GM12878 (cell line): ENCODE measurements at regions not wholly inside any gene's neighbourhood (a gene's known extent, or its start where the extent isn't known, plus 50 kb on each side); places are given as distances from the start of the nearest gene placed in this dataset.

Experiments
- ATAC-seq: fragments of 200-7000 bp; cut with Tn5 transposase; 3 replicates; pipeline ENCODE4 v1.9.1; 2020; ENCODE audit warnings: mild to moderate bottlenecking, moderate library complexity
- BruUV-seq: library from RNA; stranded (reverse); fragments of 400-500 nt; replicated peaks from 2 replicates; lab custom pipeline; 2021; lab: Mats Ljungman, UMichigan
- CTCF ChIA-PET: fragments of 300-600 bp; sonication (Branson Sonifier 250); formaldehyde crosslinking; extraction: SDS; loops from one replicate; lab custom pipeline; 2021; ENCODE audit warnings: inconsistent platforms; lab: Yijun Ruan, JAX
- POLR2A ChIA-PET: fragments of 350-600 bp; formaldehyde crosslinking; extraction: SDS; loops from one replicate; lab custom pipeline; 2021; ENCODE audit warnings: inconsistent platforms; lab: Charles Lee
- RAD21 ChIA-PET: fragments of 300-600 bp; sonication (Branson Sonifier 250); formaldehyde crosslinking; loops from one replicate; lab custom pipeline; 2023; ENCODE audit warnings: antibody characterized with exemption; ENCODE audit not compliant: unreplicated experiment; lab: Charles Lee
- SMC1A ChIA-PET: fragments of 300-600 bp; sonication (Branson Sonifier 250); formaldehyde crosslinking; loops from one replicate; lab custom pipeline; 2023; ENCODE audit not compliant: unreplicated experiment, uncharacterized antibody; lab: Charles Lee
- DNase-seq: peaks from one replicate; pipeline ENCODE4 v3.0.0-alpha.2; 2011; ENCODE audit warnings: low read depth, low spot score
- FAIRE-seq: peaks from 3 replicates; lab custom pipeline; 2011; peaks lifted over from hg19 to GRCh38; lab: Jason Lieb, UNC
- H2AFZ ChIP-seq: 2 replicates; pipeline ENCODE4 v1.6.0; 2011; ENCODE audit warnings: low read depth, low read length, control low read depth; ENCODE audit not compliant: control insufficient read depth
- H3K27ac ChIP-seq: 2 replicates; pipeline ENCODE4 v1.5.1; 2011; ENCODE audit warnings: control low read depth; ENCODE audit not compliant: control insufficient read depth, insufficient read depth
- H3K27me3 ChIP-seq, 2 experiments: replicated peaks in 1 of 2; 2 replicates each; pipeline versions ENCODE4 v1.6.0 to v1.6.1; 2011; ENCODE audit warnings: low read length in 1 of 2; ENCODE audit not compliant: control insufficient read depth in 2 of 2, insufficient read depth in 2 of 2
- H3K36me3 ChIP-seq, 2 experiments: 2 replicates each; pipeline ENCODE4 v1.5.1; 2011; ENCODE audit warnings: low read length in 1 of 2; ENCODE audit not compliant: control insufficient read depth in 2 of 2, insufficient read depth in 2 of 2
- H3K4me1 ChIP-seq: 2 replicates; pipeline ENCODE4 v1.6.1; 2011; ENCODE audit warnings: mild to moderate bottlenecking, low read length, moderate library complexity, mixed read lengths; ENCODE audit not compliant: control insufficient read depth, insufficient read depth
- H3K4me2 ChIP-seq: 2 replicates; pipeline ENCODE4 v1.6.0; 2011; ENCODE audit warnings: control low read depth; ENCODE audit not compliant: control insufficient read depth, insufficient read depth
- H3K4me3 ChIP-seq: fragments of 200-600 bp; sonication (generic); 2 replicates; pipeline ENCODE4 v1.5.1; 2016
- H3K79me2 ChIP-seq: 2 replicates; pipeline ENCODE4 v1.6.0; 2011; ENCODE audit warnings: low read length; ENCODE audit not compliant: control insufficient read depth, insufficient read depth
- H3K9ac ChIP-seq: 2 replicates; pipeline ENCODE4 v1.8.0; 2011; ENCODE audit warnings: low read length, control low read depth, mixed read lengths; ENCODE audit not compliant: control insufficient read depth, insufficient read depth
- H3K9me3 ChIP-seq: replicated peaks from 3 replicates; pipeline ENCODE4 v1.5.1; 2011; ENCODE audit warnings: mild to moderate bottlenecking, low read length; ENCODE audit not compliant: control insufficient read depth, insufficient read depth
- H4K20me1 ChIP-seq: 2 replicates; pipeline ENCODE4 v1.6.0; 2011; ENCODE audit not compliant: control insufficient read depth, insufficient read depth
- ASH2L ChIP-seq: fragments of 300-600, 200-600 bp; sonication (generic); IDR thresholded peaks from 2 replicates; pipeline ENCODE4 v1.6.1; 2017; ENCODE audit warnings: low read depth, mild to moderate bottlenecking, borderline replicate concordance
- ATF2 ChIP-seq: IDR thresholded peaks from 2 replicates; pipeline ENCODE4 v1.6.1; 2012; ENCODE audit warnings: low read length, inconsistent platforms
- ATF7 ChIP-seq: fragments of 450-650 bp; IDR thresholded peaks from 2 replicates; pipeline ENCODE4 v1.6.1; 2016; ENCODE audit warnings: low read depth, mild to moderate bottlenecking
- CREB1 ChIP-seq: IDR thresholded peaks from 2 replicates; pipeline ENCODE4 v1.6.1; 2012; ENCODE audit warnings: low read depth, mild to moderate bottlenecking, inconsistent platforms
- CREM ChIP-seq: IDR thresholded peaks from 2 replicates; pipeline ENCODE4 v1.6.1; 2014; ENCODE audit warnings: antibody characterized with exemption, low read depth
- FOXK2 ChIP-seq: fragments of 450-650 bp; IDR thresholded peaks from 2 replicates; pipeline ENCODE4 v1.6.1; 2017; ENCODE audit warnings: mild to moderate bottlenecking, moderate library complexity
- GATAD2B ChIP-seq: fragments of 450-650 bp; conservative IDR thresholded peaks from 2 replicates; pipeline ENCODE4 v1.6.1; 2017; ENCODE audit warnings: low read depth, mild to moderate bottlenecking, moderate library complexity
- HCFC1 ChIP-seq: fragments of 150-350 bp; IDR thresholded peaks from 2 replicates; pipeline ENCODE4 v1.6.1; 2014; ENCODE audit warnings: low read length
- HDGF ChIP-seq: fragments of 450-650 bp; IDR thresholded peaks from 2 replicates; pipeline ENCODE4 v1.6.1; 2016; ENCODE audit warnings: antibody characterized with exemption
- MEF2B ChIP-seq: fragments of 450-650 bp; IDR thresholded peaks from 2 replicates; pipeline ENCODE4 v1.6.1; 2018; ENCODE audit warnings: mild to moderate bottlenecking, moderate library complexity; ENCODE audit not compliant: partially characterized antibody, poor library complexity, severe bottlenecking
- NFYA ChIP-seq: IDR thresholded peaks from 2 replicates; pipeline ENCODE4 v1.6.1; 2011; ENCODE audit warnings: low read depth, mild to moderate bottlenecking, low read length, improper control_type of control experiment, borderline replicate concordance
- POLR2AphosphoS5 ChIP-seq: IDR thresholded peaks from 2 replicates; pipeline ENCODE4 v1.6.1; 2011; ENCODE audit warnings: mild to moderate bottlenecking, low read length, inconsistent platforms
- RELA ChIP-seq: fragments of 450-650 bp; IDR thresholded peaks from 2 replicates; pipeline ENCODE4 v1.8.0; 2014; ENCODE audit warnings: borderline replicate concordance; ENCODE audit not compliant: partially characterized antibody
- WRNIP1 ChIP-seq: IDR thresholded peaks from 2 replicates; pipeline ENCODE4 v1.6.1; 2011; ENCODE audit warnings: low read depth, low read length, improper control_type of control experiment, borderline replicate concordance
- ZBTB33 ChIP-seq: fragments of 450-650 bp; IDR thresholded peaks from 2 replicates; pipeline ENCODE4 v1.6.1; 2017; ENCODE audit warnings: mild to moderate bottlenecking
- ZNF24 ChIP-seq: fragments of 450-650 bp; IDR thresholded peaks from 2 replicates; pipeline ENCODE4 v1.6.1; 2017; ENCODE audit warnings: antibody characterized with exemption, mild to moderate bottlenecking
- WGBS: methylation state at CpG from one replicate; pipeline ENCODE4 v1.1.6; 2016; ENCODE audit warnings: low lambda C conversion rate; ENCODE audit not compliant: insufficient replicate concordance, insufficient coverage; ENCODE audit errors: missing lambda C conversion rate; 5-methylcytosine and 5-hydroxymethylcytosine counted together
- in situ Hi-C: fragments of 300-500 bp; cut with MboI; formaldehyde crosslinking; loops from 9 replicates; pipeline ENCODE4 v1.14.3; 2018; ENCODE audit warnings: mixed read lengths
- intact Hi-C: fragments of 100-400 bp; cut with micrococcal nuclease; formaldehyde crosslinking; loops from one replicate; pipeline ENCODE4 v1.14.2; 2022; ENCODE audit not compliant: unreplicated experiment
- TF ChIP-seq, protein P1 (sequence below): fragments of 450-650 bp; formaldehyde crosslinking; IDR thresholded peaks from 2 replicates; pipeline ENCODE4 v1.5.0; 2022; ENCODE audit warnings: mild to moderate bottlenecking, missing genetic modification characterization
- TF ChIP-seq, protein P2 (sequence below): fragments of 450-650 bp; IDR thresholded peaks from 2 replicates; pipeline ENCODE4 v1.6.1; 2017; ENCODE audit warnings: borderline replicate concordance

DNA sequence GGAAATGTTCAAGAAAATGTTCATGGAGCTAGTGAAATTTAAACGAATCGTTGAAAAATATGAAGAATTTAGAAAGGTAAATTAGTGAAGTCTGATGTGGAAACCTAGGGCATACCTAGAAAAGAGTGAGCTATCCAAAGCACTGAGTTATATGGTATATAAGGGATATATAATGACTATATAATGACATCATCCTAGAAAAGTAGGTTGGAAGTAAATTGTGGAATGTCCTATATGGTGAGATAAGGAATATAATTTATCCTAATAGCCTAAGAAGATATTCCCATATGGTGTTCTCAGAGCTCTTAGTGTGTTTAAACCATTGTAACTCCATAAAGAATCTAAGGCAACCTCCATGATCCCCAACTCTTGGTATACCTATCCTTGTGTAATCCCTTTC, 876.4 kb upstream of the ADGRL2 start:
- ChIA-PET CTCF (no interaction called here), POLR2A (no interaction called here), RAD21 (no interaction called here), SMC1A (interaction anchor here (1.1 kb wide), 1 partner anchor 18 kb away, joined by 3 read pairs; no protein-coding TSS in a partner anchor)
- DNase-seq = no peak
- Histone ChIP-seq H2AFZ (no peak overlapping the region), H4K20me1 (no peaks in the 10 kb centered on the region), H3K27ac (no peak overlapping the region), H3K36me3 (no peaks in the 10 kb centered on the region), H3K4me3 (no peak overlapping the region), H3K27me3 (no peaks in the 10 kb centered on the region), H3K9ac (no peak overlapping the region), H3K4me2 (no peak overlapping the region), H3K4me1 (no peaks in the 10 kb centered on the region), H3K79me2 (no peaks in the 10 kb centered on the region), H3K9me3 (no peaks in the 10 kb centered on the region)
- TF ChIP-seq ATF7 = no peak
- no peak for TF ChIP-seq RELA
- TF ChIP-seq, protein P1, sequence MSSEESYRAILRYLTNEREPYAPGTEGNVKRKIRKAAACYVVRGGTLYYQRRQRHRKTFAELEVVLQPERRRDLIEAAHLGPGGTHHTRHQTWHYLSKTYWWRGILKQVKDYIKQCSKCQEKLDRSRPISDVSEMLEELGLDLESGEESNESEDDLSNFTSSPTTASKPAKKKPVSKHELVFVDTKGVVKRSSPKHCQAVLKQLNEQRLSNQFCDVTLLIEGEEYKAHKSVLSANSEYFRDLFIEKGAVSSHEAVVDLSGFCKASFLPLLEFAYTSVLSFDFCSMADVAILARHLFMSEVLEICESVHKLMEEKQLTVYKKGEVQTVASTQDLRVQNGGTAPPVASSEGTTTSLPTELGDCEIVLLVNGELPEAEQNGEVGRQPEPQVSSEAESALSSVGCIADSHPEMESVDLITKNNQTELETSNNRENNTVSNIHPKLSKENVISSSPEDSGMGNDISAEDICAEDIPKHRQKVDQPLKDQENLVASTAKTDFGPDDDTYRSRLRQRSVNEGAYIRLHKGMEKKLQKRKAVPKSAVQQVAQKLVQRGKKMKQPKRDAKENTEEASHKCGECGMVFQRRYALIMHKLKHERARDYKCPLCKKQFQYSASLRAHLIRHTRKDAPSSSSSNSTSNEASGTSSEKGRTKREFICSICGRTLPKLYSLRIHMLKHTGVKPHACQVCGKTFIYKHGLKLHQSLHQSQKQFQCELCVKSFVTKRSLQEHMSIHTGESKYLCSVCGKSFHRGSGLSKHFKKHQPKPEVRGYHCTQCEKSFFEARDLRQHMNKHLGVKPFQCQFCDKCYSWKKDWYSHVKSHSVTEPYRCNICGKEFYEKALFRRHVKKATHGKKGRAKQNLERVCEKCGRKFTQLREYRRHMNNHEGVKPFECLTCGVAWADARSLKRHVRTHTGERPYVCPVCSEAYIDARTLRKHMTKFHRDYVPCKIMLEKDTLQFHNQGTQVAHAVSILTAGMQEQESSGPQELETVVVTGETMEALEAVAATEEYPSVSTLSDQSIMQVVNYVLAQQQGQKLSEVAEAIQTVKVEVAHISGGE (CRISPR knock-in tag) = no peak
- no peak for TF ChIP-seq ZNF24
- TF ChIP-seq ASH2L = no peak
- TF ChIP-seq ZBTB33 = no peak
- no peak for TF ChIP-seq CREM
- TF ChIP-seq, protein P2, sequence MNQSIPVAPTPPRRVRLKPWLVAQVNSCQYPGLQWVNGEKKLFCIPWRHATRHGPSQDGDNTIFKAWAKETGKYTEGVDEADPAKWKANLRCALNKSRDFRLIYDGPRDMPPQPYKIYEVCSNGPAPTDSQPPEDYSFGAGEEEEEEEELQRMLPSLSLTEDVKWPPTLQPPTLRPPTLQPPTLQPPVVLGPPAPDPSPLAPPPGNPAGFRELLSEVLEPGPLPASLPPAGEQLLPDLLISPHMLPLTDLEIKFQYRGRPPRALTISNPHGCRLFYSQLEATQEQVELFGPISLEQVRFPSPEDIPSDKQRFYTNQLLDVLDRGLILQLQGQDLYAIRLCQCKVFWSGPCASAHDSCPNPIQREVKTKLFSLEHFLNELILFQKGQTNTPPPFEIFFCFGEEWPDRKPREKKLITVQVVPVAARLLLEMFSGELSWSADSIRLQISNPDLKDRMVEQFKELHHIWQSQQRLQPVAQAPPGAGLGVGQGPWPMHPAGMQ = no peak
- no peak for TF ChIP-seq HDGF
- TF ChIP-seq NFYA = no peak
- no peak for TF ChIP-seq WRNIP1
- no peak for TF ChIP-seq FOXK2
- TF ChIP-seq CREB1 = no peak
- TF ChIP-seq ATF2 = no peak
- no peak for TF ChIP-seq HCFC1
- no peak for TF ChIP-seq MEF2B
- TF ChIP-seq GATAD2B = no peak
- TF ChIP-seq POLR2AphosphoS5 = no peak
- intact Hi-C loops (no loop called here), in situ Hi-C loops (no loop called here)
- no peak for ATAC-seq
- FAIRE-seq = no peak
- BruUV-seq = no TSS peak
- 0% methylated on average over 2 of the region's 2 CpGs for WGBS
